Adrenal gland (tissue), 9 donors: ENCODE measurements at regions not wholly inside any gene's neighbourhood (a gene's known extent, or its start where the extent isn't known, plus 50 kb on each side); places are given as distances from the start of the nearest gene placed in this dataset.
"Not testable (repeated sequence)": the region's sequence is repeated elsewhere in the genome, so short reads cannot be mapped to it uniquely, and the experiment has no call there.

Source experiments
- DNase-seq, 7 donors: peaks; one replicate each; pipeline ENCODE4 v3.0.0-alpha.2; 2019 to 2020
- H3K27ac ChIP-seq, 5 donors: fragments of 200-600 bp; sonication (generic) in 4 of 5; 1 replicate in 3 of 5; 2 replicates in 2 of 5; pipeline versions ENCODE4 v1.5.1 to v1.8.0; 2016 to 2020; ENCODE audit warnings: mild to moderate bottlenecking in 1 of 5
- H3K27me3 ChIP-seq: fragments of 200-600 bp; 2 replicates; pipeline ENCODE4 v1.8.0; 2021
- H3K36me3 ChIP-seq, 2 donors: fragments of 200-600 bp; replicated peaks in 1 of 2; 1 replicate in 1 of 2; 2 replicates in 1 of 2; pipeline versions ENCODE4 v1.5.1 to v1.8.0; 2018 to 2022
- H3K4me1 ChIP-seq, 2 donors: fragments of 200-600 bp; replicated peaks in 1 of 2; 1 replicate in 1 of 2; 2 replicates in 1 of 2; pipeline versions ENCODE4 v1.5.1 to v1.8.0; 2018 to 2021
- H3K4me3 ChIP-seq, 4 donors: fragments of 200-600 bp; sonication (generic) in 3 of 4; one replicate each; pipeline ENCODE4 v1.5.1; 2016 to 2018
- H3K9me3 ChIP-seq, 3 donors: fragments of 200-600 bp; sonication (generic) in 1 of 3; replicated peaks in 1 of 3; 1 replicate in 2 of 3; 2 replicates in 1 of 3; pipeline versions ENCODE4 v1.5.1 to v1.8.0; 2016 to 2021
- CTCF ChIP-seq, 6 experiments: fragments of 450-650 bp in 4 of 6; fragments of 200-600 bp in 2 of 6; sonication (generic) in 1 of 6; IDR thresholded peaks; 1 replicate in 5 of 6; 2 replicates in 1 of 6; pipeline versions ENCODE4 v1.5.1 to v1.8.0; 2016 to 2021; ENCODE audit warnings: antibody characterized with exemption in 6 of 6, mild to moderate bottlenecking in 2 of 6, moderate library complexity in 1 of 6
- POLR2A ChIP-seq, 2 donors: fragments of 450-650 bp; IDR thresholded peaks; one replicate each; pipeline ENCODE4 v1.6.1; 2017; ENCODE audit warnings: antibody characterized with exemption in 2 of 2, mild to moderate bottlenecking in 2 of 2, moderate library complexity in 1 of 2
- WGBS, 4 donors: extraction: QIAGEN DNeasy Blood & Tissue Kit in 2 of 4; methylation state at CpG; one replicate each; pipeline versions ENCODE4 v1.1.5 to v1.1.7; 2013 to 2017; 5-methylcytosine and 5-hydroxymethylcytosine counted together
- intact Hi-C, 2 donors: fragments of 100-400 bp; cut with DNase I; formaldehyde crosslinking; loops; one replicate each; pipeline versions ENCODE4 v1.14.1 to v1.15.0; 2022 to 2023
- donor health status: healthy with polysubstance abuse.
- donor health status: Bipolar disorder and iron deficiency.
- donor health status: DM: yes; HTN: yes; CAD: no.
- donor health status: DM: no; HTN: no; CAD: no.
- donor health status: DM: no; HTN: no; CAD: no.

- no peak for DNase-seq
- no peaks in the 10 kb centered on the region for H3K9me3 ChIP-seq
- H3K27ac ChIP-seq: no peak overlapping the region
- no peaks in the 10 kb centered on the region for H3K4me1 ChIP-seq
- TF ChIP-seq CTCF (IDR thresholded peaks at IDR 0.05): no peak
- no peak for TF ChIP-seq POLR2A (IDR thresholded peaks at IDR 0.05)
- 75 to 80% (median 77%) methylated on average over 5 of the region's 5 CpGs for WGBS, 4 donors
- intact Hi-C loops: no loop called here
- H3K4me3 ChIP-seq: no peak overlapping the region
- H3K27me3 ChIP-seq: no peaks in the 10 kb centered on the region
- H3K36me3 ChIP-seq: no peaks in the 10 kb centered on the region
Observed at GRCh38 chrX:92209936-92210335, 430.8 kb downstream of the PCDH11X start.

- H3K9me3 ChIP-seq: no peaks in the 10 kb centered on the region
- intact Hi-C loops: no loop called here
- H3K27ac ChIP-seq: no peak overlapping the region
- TF ChIP-seq CTCF (IDR thresholded peaks at IDR 0.05): no peak
- DNase-seq: no peak
- no peak overlapping the region for H3K4me3 ChIP-seq
- WGBS, 4 donors: 50 to 64% (median 60%) methylated on average over 2 of the region's 2 CpGs
- no peaks in the 10 kb centered on the region for H3K27me3 ChIP-seq
- H3K4me1 ChIP-seq: no peaks in the 10 kb centered on the region
- H3K36me3 ChIP-seq: no peaks in the 10 kb centered on the region
Observed at GRCh38 chrX:92213786-92214185, 434.6 kb downstream of the PCDH11X start.

GRCh38 chrX:92215011-92215410 is 435.8 kb downstream of the PCDH11X start:
- 88 to 93% (median 91%) methylated on average over 19 to 21 of the region's 21 CpGs for WGBS, 4 donors
- H3K9me3 ChIP-seq, intact Hi-C loops, H3K4me1 ChIP-seq, H3K27ac ChIP-seq, H3K36me3 ChIP-seq, DNase-seq, H3K27me3 ChIP-seq, H3K4me3 ChIP-seq: not testable (repeated sequence)

- DNase-seq: no peak
- TF ChIP-seq CTCF (IDR thresholded peaks at IDR 0.05) (no peak), POLR2A (IDR thresholded peaks at IDR 0.05) (no peak)
- Histone ChIP-seq H3K27me3 (no peaks in the 10 kb centered on the region), H3K27ac (no peak overlapping the region), H3K36me3 (no peaks in the 10 kb centered on the region), H3K4me1 (no peaks in the 10 kb centered on the region), H3K4me3 (no peak overlapping the region), H3K9me3 (no peaks in the 10 kb centered on the region)
- 59 to 74% (median 62%) methylated on average over 2 of the region's 2 CpGs for WGBS, 4 donors
- intact Hi-C loops: no loop called here
Observed at GRCh38 chrX:92224406-92224805, 445.2 kb downstream of the PCDH11X start.

GRCh38 chrX:92230628-92231027 is 451.5 kb downstream of the PCDH11X start:
- Histone ChIP-seq H3K36me3 (no peaks in the 10 kb centered on the region), H3K9me3 (no peaks in the 10 kb centered on the region), H3K4me3 (no peak overlapping the region), H3K27ac (no peak overlapping the region), H3K27me3 (no peaks in the 10 kb centered on the region), H3K4me1 (no peaks in the 10 kb centered on the region)
- DNase-seq: no peak
- WGBS, 4 donors: 57 to 62% (median 58%) methylated on average over 3 of the region's 3 CpGs
- intact Hi-C loops: no loop called here
- no peak for TF ChIP-seq POLR2A (IDR thresholded peaks at IDR 0.05)
- TF ChIP-seq CTCF (IDR thresholded peaks at IDR 0.05): no peak
